Inflammatory macrophage treated with lipopolysaccharide for 1 hour (primary cell): ENCODE measurements at regions not wholly inside any gene's neighbourhood (a gene's known extent, or its start where the extent isn't known, plus 50 kb on each side); places are given as distances from the start of the nearest gene placed in this dataset.

Experiments used
- DNase-seq, 2 donors: peaks; one replicate each; pipeline ENCODE4 v3.0.0-alpha.2; 2020 to 2022

DNA sequence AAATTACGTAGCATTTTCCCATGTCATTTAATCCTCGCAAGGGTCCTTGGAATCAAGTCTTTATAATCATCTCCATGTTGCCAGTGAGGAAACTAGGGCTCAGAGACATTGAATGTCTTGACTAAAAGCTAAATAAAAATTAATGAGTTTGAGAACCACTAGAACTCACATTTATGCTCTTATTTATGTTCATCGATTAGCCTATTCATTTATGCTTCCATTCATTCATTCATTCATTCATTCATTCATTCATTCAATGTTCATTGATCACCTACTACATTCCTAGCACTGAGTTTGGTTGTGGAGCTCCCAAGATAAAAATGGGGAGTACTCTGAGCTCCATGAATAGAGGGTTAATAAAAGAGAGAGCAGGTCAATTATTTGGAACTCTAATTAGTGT lies 59.7 kb downstream of the KCNA1 start:
- DNase-seq, result no peak

DNA sequence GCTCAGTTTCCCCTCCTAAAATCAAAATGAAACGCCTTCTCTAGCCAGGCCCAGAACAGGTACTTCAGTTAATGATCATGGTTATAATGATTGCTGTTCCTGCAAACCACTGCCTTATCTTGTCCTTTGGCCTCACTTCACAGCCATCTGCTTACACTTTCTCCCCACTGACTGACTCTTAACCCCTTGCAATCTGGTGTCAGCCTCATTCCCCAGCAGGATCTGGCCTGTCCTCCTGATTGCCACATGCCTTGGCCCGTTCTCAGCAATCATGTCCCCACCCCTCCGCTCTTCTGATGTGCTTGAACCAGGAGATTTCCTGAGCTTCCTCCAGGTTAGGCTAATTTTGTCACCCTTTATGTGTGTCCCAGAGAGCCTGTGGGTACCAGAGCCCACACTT lies 64.5 kb downstream of the KCNA1 start:
- no peak for DNase-seq

DNA sequence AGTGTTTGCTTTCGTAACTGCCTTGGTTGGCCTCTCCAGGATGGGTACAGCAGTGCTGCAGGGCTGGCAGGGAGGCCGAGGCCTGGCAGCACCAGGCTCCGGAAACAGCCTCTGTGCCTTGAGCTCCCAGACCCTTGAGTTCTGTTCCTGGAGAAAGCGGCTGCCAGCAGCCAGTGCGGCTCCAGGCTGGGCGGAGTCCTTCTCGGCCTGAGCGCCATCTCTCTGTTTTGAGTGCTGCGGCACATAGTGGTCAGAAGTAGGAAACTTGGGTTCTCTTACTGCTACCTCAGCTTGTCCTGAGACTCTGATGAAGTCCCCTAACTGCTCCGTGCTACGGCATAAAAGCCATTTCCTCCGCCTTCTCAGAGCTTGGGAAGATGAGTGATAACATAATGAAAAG lies 65.9 kb downstream of the KCNA1 start:
- no peak for DNase-seq

DNA sequence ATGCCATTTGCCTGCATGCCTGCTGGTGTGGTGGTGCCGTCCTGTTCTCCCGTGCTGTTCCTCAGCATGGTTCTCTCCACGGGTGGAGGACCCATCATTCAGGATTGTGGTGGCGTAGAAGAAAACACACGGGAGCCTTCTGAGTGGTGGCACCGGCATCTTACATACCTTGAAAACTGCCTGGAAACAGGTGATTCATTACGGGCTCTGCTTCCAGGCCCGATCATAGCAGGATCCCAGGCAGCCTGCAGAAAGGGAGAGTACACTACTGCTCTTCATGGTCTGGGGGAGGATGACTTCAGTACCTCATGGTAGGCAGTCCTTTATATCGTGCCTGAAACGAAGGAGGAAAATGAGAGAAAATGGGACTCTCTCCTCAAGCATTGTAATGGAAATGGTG lies 66.6 kb upstream of the KCNA5 start:
- no peak for DNase-seq

DNA sequence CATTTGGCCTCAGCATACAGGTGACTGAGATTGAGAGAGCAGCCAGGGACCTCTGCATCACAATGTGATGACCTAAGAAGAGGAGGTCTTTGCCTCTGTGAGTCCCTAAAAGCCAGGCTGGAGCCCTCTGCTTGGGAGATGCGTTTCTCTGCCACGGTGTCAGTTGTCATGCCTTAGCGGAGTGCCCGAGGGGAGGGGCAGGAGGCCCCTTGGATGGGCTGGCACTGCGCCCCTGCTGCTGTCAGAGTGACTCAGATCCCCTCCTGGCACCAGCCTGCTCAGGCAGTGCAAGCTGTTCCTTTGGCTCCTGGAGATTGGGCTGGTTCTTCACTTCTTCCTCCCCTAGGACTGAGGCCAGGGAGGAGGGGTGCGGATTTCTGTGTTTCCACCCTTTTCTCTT lies 64.9 kb upstream of the KCNA5 start:
- no peak for DNase-seq

DNA sequence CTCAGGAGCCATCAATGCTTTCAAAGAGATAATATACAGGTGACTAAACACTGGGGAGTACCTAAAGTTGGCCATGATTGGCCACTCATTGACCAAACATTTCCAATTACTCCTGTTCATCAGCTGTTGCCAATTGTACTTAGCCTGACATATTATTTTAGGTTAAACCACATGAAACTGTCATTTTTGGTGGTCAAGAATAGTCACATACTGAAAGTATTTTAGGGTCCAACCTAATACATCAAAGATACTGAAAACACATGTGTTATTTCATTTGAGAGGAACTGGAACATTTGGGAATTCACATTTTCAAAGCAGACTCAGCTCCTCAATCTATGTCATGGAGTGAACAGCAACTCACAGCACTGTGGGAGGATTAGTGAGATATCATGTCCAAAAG lies 63.9 kb upstream of the KCNA5 start:
- DNase-seq, result no peak

DNA sequence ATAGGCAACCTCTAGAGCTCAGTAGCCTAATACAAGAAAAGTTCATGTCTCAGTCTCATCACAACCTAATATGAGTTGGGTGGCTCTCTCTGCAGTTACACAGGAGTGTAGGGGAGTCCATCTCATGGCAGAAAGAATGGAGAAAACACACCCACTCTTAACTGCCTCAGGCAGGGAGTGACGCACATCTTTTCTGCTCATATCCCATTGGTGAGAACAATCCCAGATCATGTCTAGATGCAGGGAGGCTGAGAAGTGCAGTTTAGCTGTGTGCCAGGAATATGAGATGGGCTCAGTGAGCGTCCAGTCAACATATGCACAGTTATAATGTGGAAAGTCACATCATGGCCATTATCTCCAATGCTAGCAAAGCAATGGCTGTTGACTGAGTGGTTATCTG lies 59.3 kb upstream of the KCNA5 start:
- DNase-seq, result no peak

DNA sequence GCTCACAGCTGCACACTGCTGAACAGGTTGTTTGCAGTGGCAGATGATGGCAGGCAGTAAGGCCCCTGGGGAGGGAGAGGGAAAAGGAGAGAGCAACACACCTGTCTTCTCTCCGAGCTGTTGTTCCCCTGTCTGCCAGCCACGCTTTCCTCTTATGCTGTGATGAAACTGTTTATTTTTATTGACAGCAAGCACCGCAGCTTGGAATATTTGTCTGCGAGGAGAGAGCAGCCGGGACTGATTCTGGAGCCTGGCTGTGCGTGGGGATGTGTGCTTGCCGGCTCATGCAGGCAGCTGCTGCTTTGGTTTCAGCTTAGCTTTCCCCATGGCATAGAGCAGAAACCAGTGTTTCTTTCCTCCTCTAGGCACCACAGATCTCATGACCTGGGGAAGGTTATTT lies 58.7 kb upstream of the KCNA5 start:
- no peak for DNase-seq

DNA sequence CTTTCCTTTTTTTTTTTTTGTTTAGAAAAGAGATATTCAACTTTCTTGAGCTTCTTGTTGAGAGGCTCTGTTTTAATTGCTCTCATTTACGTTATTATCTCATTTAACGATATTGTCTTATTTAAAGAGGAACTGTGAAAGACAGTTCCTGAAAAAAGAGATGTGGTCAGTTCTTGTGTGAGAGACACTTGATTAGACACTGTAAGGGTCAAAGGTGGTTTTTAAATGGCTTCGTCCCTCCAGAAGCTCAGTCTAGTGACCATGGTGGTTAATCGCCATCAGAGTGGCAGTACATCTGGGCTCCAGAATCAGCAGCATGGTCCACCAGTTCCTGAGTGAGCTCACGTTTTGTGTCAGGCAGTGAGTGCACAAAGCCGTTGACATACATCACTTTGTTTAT lies 57.9 kb upstream of the KCNA5 start:
- peak in 1 of 2 donors; percentile 5 for DNase-seq

DNA sequence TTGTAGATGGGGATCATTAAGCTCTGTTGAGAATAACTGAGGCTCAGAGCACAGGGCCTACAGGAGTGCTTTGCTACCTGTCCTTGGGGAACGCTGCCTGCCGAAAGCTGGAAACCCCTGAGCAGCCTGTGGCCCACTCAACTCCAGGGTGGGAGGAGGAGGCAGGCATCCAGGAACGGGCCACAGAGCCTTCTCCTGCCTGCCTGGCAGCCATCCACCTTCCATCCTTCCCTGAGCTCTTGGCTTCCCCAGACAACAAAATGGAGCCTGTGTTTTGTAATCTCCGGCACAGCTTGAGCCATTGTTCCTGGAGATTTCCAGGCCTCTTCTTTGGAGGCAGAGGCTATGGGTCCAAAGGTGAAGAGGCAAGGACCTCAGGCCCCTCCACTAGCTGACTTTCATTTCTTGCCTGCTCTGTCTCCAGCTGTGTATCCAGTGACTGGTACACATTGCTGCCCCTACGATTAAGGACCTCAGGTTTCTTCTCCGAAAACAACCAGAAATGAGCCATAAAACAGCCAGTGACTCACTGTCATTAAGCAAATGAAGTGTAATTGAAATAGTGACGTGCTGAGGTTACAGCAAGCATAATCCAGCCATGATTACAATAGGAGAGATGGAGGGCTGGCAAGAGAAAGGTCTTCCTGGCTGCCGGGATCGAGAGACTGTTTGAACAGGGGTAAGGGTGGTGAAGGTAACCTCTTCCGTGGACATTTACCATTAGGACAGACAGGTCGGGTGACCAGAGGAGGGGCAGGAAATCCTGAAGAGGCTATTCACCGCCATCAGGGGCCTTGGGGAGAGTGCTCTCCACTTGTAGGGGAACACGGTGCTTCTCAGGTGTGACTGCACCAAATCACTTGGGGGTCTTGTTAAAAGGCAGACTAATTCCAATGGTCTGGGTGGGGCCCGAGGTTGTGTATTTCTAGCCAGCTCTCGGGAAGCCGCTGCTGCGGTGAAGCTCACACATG lies 56.3 kb upstream of the KCNA5 start:
- no peak for DNase-seq

DNA sequence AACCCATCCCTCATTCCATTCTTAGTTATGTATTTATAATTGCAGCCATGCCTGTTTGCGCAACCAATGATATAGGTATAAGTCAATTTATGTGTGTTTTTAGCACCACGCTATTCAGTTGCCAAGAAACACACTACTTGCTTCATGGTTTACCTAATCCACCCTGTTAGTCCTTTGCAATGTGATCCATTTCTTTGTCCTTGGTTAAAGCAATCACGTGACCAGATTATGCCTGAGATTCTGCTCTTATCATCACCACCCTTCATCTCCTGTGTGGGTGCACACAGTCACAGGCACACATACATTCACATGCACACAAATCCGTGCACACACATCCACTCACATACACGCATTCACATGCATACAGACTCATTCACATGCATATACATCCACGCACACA lies 52.3 kb upstream of the KCNA5 start:
- DNase-seq, result no peak

DNA sequence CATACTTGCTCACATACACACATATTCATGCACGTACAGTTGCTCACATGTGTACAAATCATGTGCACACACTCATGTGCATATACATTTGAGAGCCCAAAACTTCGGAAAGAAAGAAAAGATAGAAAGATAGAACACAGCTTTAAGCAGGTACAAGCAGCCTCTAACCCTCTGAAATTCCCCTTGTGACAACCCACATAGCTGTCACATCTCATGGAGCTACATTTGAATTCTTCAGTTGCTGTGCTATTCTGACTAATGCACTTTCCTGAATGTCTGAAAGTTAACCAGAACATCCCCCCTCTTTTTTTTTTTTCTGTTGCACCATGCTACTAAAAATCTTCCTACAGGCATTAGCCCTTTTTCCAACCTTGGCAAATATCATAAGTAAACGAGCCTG lies 51.9 kb upstream of the KCNA5 start:
- DNase-seq, result no peak

DNA sequence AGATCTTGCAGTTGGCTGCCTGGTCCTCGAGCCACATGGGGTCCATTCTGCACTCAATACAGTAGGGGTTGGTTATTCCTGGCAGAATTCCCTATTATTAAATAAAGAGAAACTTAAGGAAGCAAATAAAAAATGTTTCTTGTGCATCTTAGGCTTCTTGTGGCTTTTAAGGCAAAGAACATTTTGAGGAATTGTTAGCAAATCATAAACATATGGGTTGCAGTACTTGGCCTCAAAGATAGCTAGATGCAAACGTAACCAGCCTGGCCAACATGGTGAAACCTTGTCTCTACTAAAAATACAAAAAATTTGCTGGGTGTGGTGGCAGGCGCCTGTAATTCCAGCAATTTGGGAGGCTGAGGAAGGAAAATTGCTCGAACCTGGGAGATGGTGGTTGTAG lies 50.8 kb upstream of the KCNA5 start:
- no peak for DNase-seq
